ENCODE measurements at regions not wholly inside any gene's neighbourhood (a gene's known extent, or its start where the extent isn't known, plus 50 kb on each side); places are given as distances from the start of the nearest gene placed in this dataset.

- no peak overlapping the region for H3K27ac ChIP-seq (ENCODE audit: insufficient read depth in 1 of 2, low read depth in 1 of 2, low read length in 2 of 2, poor library complexity in 1 of 2, severe bottlenecking in 2 of 2)
- no peaks in the 10 kb centered on the region for H3K9me3 ChIP-seq (ENCODE audit: control extremely low read depth in 1 of 5, control insufficient read depth in 4 of 5, insufficient read depth in 2 of 5, low read depth in 1 of 5, low read length in 4 of 5)
- no peaks in the 10 kb centered on the region for H3K27me3 ChIP-seq (replicated peaks in 2 of 5; ENCODE audit: control insufficient read depth in 4 of 5, insufficient read depth in 5 of 5, low read length in 4 of 5)
- no peaks in the 10 kb centered on the region for H3K36me3 ChIP-seq (ENCODE audit: control insufficient read depth in 4 of 4, insufficient read depth in 4 of 4, low read length in 3 of 4)
- CTCF ChIA-PET: no interaction called here
- no peaks in the 10 kb centered on the region for H3K4me1 ChIP-seq (ENCODE audit: control extremely low read depth in 1 of 4, control insufficient read depth in 4 of 4, insufficient read depth in 4 of 4, low read length in 3 of 4)
- POLR2A ChIA-PET: no interaction called here
- 95% methylated on average over 5 of the region's 7 CpGs for WGBS (ENCODE audit: insufficient coverage)
- H3K4me3 ChIP-seq (ENCODE audit: control insufficient read depth in 1 of 7, extremely low read depth in 1 of 7, insufficient read depth in 4 of 7, low read depth in 2 of 7, low read length in 6 of 7): no peak overlapping the region
- no peak for DNase-seq
Measured at GRCh38 chr7:148524479-148525224, 65.9 kb upstream of the C7orf33 start.

- Histone ChIP-seq H3K4me3 (ENCODE audit: control insufficient read depth in 1 of 7, extremely low read depth in 1 of 7, insufficient read depth in 4 of 7, low read depth in 2 of 7, low read length in 6 of 7) (no peak overlapping the region), H3K36me3 (ENCODE audit: control insufficient read depth in 4 of 4, insufficient read depth in 4 of 4, low read length in 3 of 4) (no peaks in the 10 kb centered on the region), H3K4me1 (ENCODE audit: control extremely low read depth in 1 of 4, control insufficient read depth in 4 of 4, insufficient read depth in 4 of 4, low read length in 3 of 4) (no peaks in the 10 kb centered on the region), H3K9me3 (ENCODE audit: control extremely low read depth in 1 of 5, control insufficient read depth in 4 of 5, insufficient read depth in 2 of 5, low read depth in 1 of 5, low read length in 4 of 5) (no peaks in the 10 kb centered on the region), H3K27ac (ENCODE audit: insufficient read depth in 1 of 2, low read depth in 1 of 2, low read length in 2 of 2, poor library complexity in 1 of 2, severe bottlenecking in 2 of 2) (no peak overlapping the region), H3K27me3 (replicated peaks in 2 of 5; ENCODE audit: control insufficient read depth in 4 of 5, insufficient read depth in 5 of 5, low read length in 4 of 5) (no peaks in the 10 kb centered on the region)
- peak; percentile 94 to 97 (median 96) for DNase-seq
- CTCF ChIA-PET: interaction anchor here (0.6 to 1.4 kb wide), 5 partner anchors 23 to 55 kb away, joined by 3 to 6 read pairs (median 3); no protein-coding TSS in a partner anchor
- WGBS (ENCODE audit: insufficient coverage): 39% methylated on average over 3 of the region's 6 CpGs
- POLR2A ChIA-PET: interaction anchor here (0.5 kb wide), 1 partner anchor 16 kb away, joined by 3 read pairs; no protein-coding TSS in a partner anchor
Measured at GRCh38 chr7:148527717-148528168, 62.8 kb upstream of the C7orf33 start.

- POLR2A ChIA-PET: no interaction called here
Measured at GRCh38 chr7:148535217-148535616, 55.3 kb upstream of the C7orf33 start.

GRCh38 chr7:148537435-148537834 is 53.1 kb upstream of the C7orf33 start:
- no peak overlapping the region for H3K4me3 ChIP-seq (ENCODE audit: control insufficient read depth in 1 of 7, extremely low read depth in 1 of 7, insufficient read depth in 4 of 7, low read depth in 2 of 7, low read length in 6 of 7)
- ChIA-PET POLR2A (no interaction called here), CTCF (no interaction called here)
- no peak for DNase-seq
- peaks cover 0 to 7% (median 5%) of the 10 kb centered on the region in 4 experiments for H3K4me1 ChIP-seq (ENCODE audit: control extremely low read depth in 1 of 4, control insufficient read depth in 4 of 4, insufficient read depth in 4 of 4, low read length in 3 of 4)
- 98% methylated on average over 4 of the region's 6 CpGs for WGBS (ENCODE audit: insufficient coverage)
- no peaks in the 10 kb centered on the region for H3K9me3 ChIP-seq (ENCODE audit: control extremely low read depth in 1 of 5, control insufficient read depth in 4 of 5, insufficient read depth in 2 of 5, low read depth in 1 of 5, low read length in 4 of 5)
- H3K27me3 ChIP-seq (replicated peaks in 2 of 5; ENCODE audit: control insufficient read depth in 4 of 5, insufficient read depth in 5 of 5, low read length in 4 of 5): no peaks in the 10 kb centered on the region
- no peaks in the 10 kb centered on the region for H3K36me3 ChIP-seq (ENCODE audit: control insufficient read depth in 4 of 4, insufficient read depth in 4 of 4, low read length in 3 of 4)
- no peak overlapping the region for H3K27ac ChIP-seq (ENCODE audit: insufficient read depth in 1 of 2, low read depth in 1 of 2, low read length in 2 of 2, poor library complexity in 1 of 2, severe bottlenecking in 2 of 2)

More at GRCh38 chr7:148535217-148535616, 55.3 kb upstream of the C7orf33 start:
- no peaks in the 10 kb centered on the region for H3K9me3 ChIP-seq (ENCODE audit: control extremely low read depth in 1 of 5, control insufficient read depth in 4 of 5, insufficient read depth in 2 of 5, low read depth in 1 of 5, low read length in 4 of 5)
- peak; percentile 39 to 86 (median 82) for DNase-seq
- peak overlapping the region in 6 of 7 experiments; percentile 16 to 76 (median 59) for H3K4me3 ChIP-seq (ENCODE audit: control insufficient read depth in 1 of 7, extremely low read depth in 1 of 7, insufficient read depth in 4 of 7, low read depth in 2 of 7, low read length in 6 of 7)
- H3K4me1 ChIP-seq (ENCODE audit: control extremely low read depth in 1 of 4, control insufficient read depth in 4 of 4, insufficient read depth in 4 of 4, low read length in 3 of 4): peaks cover 0 to 7% (median 5%) of the 10 kb centered on the region in 4 experiments
- CTCF ChIA-PET: interaction anchor here (0.6 to 1.0 kb wide), 2 partner anchors 19 to 22 kb away, joined by 3 read pairs; no protein-coding TSS in a partner anchor
- H3K27ac ChIP-seq (ENCODE audit: insufficient read depth in 1 of 2, low read depth in 1 of 2, low read length in 2 of 2, poor library complexity in 1 of 2, severe bottlenecking in 2 of 2): peak overlapping the region in 1 of 2 experiments; percentile 67
- 9% methylated on average over 9 of the region's 9 CpGs for WGBS (ENCODE audit: insufficient coverage)
- no peaks in the 10 kb centered on the region for H3K27me3 ChIP-seq (replicated peaks in 2 of 5; ENCODE audit: control insufficient read depth in 4 of 5, insufficient read depth in 5 of 5, low read length in 4 of 5)
- no peaks in the 10 kb centered on the region for H3K36me3 ChIP-seq (ENCODE audit: control insufficient read depth in 4 of 4, insufficient read depth in 4 of 4, low read length in 3 of 4)

GRCh38 chr7:148540041-148540738 is 50.4 kb upstream of the C7orf33 start:
- no peak overlapping the region for H3K4me3 ChIP-seq (ENCODE audit: control insufficient read depth in 1 of 7, extremely low read depth in 1 of 7, insufficient read depth in 4 of 7, low read depth in 2 of 7, low read length in 6 of 7)
- H3K36me3 ChIP-seq (ENCODE audit: control insufficient read depth in 4 of 4, insufficient read depth in 4 of 4, low read length in 3 of 4): no peaks in the 10 kb centered on the region
- ChIA-PET POLR2A (no interaction called here), CTCF (interaction anchor here (1.4 kb wide), 1 partner anchor 39 kb away, joined by 3 read pairs; no protein-coding TSS in a partner anchor)
- no peaks in the 10 kb centered on the region for H3K9me3 ChIP-seq (ENCODE audit: control extremely low read depth in 1 of 5, control insufficient read depth in 4 of 5, insufficient read depth in 2 of 5, low read depth in 1 of 5, low read length in 4 of 5)
- H3K4me1 ChIP-seq (ENCODE audit: control extremely low read depth in 1 of 4, control insufficient read depth in 4 of 4, insufficient read depth in 4 of 4, low read length in 3 of 4): peaks cover 0 to 7% (median 3%) of the 10 kb centered on the region in 4 experiments
- no peak for DNase-seq
- H3K27ac ChIP-seq (ENCODE audit: insufficient read depth in 1 of 2, low read depth in 1 of 2, low read length in 2 of 2, poor library complexity in 1 of 2, severe bottlenecking in 2 of 2): no peak overlapping the region
- no peaks in the 10 kb centered on the region for H3K27me3 ChIP-seq (replicated peaks in 2 of 5; ENCODE audit: control insufficient read depth in 4 of 5, insufficient read depth in 5 of 5, low read length in 4 of 5)
- WGBS (ENCODE audit: insufficient coverage): 96% methylated on average over 10 of the region's 11 CpGs
